H1 (cell line): ENCODE measurements at regions not wholly inside any gene's neighbourhood (a gene's known extent, or its start where the extent isn't known, plus 50 kb on each side); places are given as distances from the start of the nearest gene placed in this dataset.

Experiments used
- CTCF ChIA-PET: fragments of 300-600 bp; sonication (Branson Sonifier 250); formaldehyde crosslinking; loops from one replicate; lab custom pipeline; 2021; ENCODE audit not compliant: partially characterized antibody; lab: Charles Lee
- POLR2A ChIA-PET: fragments of 300-600 bp; sonication (Branson Sonifier 250); formaldehyde crosslinking; loops from one replicate; lab custom pipeline; 2021; ENCODE audit warnings: inconsistent platforms; ENCODE audit not compliant: partially characterized antibody; lab: Charles Lee
- DNase-seq, 2 experiments: peaks; one replicate each; pipeline versions ENCODE4 v3.0.0 to v3.0.0-alpha.2; 2010 to 2022; ENCODE audit warnings: low spot score in 2 of 2, low read depth in 1 of 2, mixed read lengths in 1 of 2
- FAIRE-seq: peaks from 2 replicates; lab custom pipeline; 2011; peaks lifted over from hg19 to GRCh38; lab: Jason Lieb, UNC
- H2AFZ ChIP-seq: 2 replicates; pipeline ENCODE4 v1.8.1; 2012; ENCODE audit warnings: low read length, inconsistent platforms
- H2AK5ac ChIP-seq: 2 replicates; pipeline ENCODE4 v1.6.1; 2013; ENCODE audit warnings: low read depth, low read length
- H2BK120ac ChIP-seq: replicated peaks from 2 replicates; pipeline ENCODE3; 2013; ENCODE audit warnings: low read depth, low read length, inconsistent platforms
- H2BK12ac ChIP-seq: 2 replicates; pipeline ENCODE4 v1.6.1; 2013; ENCODE audit warnings: low read depth, low read length
- H2BK15ac ChIP-seq: 2 replicates; pipeline ENCODE4 v1.6.1; 2013; ENCODE audit warnings: low read length
- H2BK20ac ChIP-seq: 2 replicates; pipeline ENCODE4 v1.6.1; 2013; ENCODE audit warnings: low read length
- H2BK5ac ChIP-seq: 2 replicates; pipeline ENCODE4 v1.6.1; 2013; ENCODE audit warnings: low read depth, low read length
- H3K14ac ChIP-seq: 2 replicates; pipeline ENCODE4 v1.6.1; 2013; ENCODE audit warnings: inconsistent platforms; ENCODE audit not compliant: insufficient read length
- H3K18ac ChIP-seq: 2 replicates; pipeline ENCODE4 v1.6.1; 2013; ENCODE audit warnings: low read length; ENCODE audit errors: extremely low read depth
- H3K23ac ChIP-seq: 2 replicates; pipeline ENCODE4 v1.6.1; 2013; ENCODE audit warnings: inconsistent platforms; ENCODE audit not compliant: insufficient read length
- H3K23me2 ChIP-seq: 2 replicates; pipeline ENCODE4 v1.6.1; 2013; ENCODE audit warnings: low read depth, low read length
- H3K27ac ChIP-seq: 2 replicates; pipeline ENCODE4 v1.6.1; 2011; ENCODE audit warnings: low read depth, low read length, inconsistent platforms
- H3K27me3 ChIP-seq, 4 experiments: replicated peaks in 1 of 4; 1 replicate in 1 of 4; 2 replicates in 3 of 4; pipeline versions ENCODE4 v1.6.1 to v1.8.1; 2011 to 2013; ENCODE audit warnings: low read length in 3 of 4, mild to moderate bottlenecking in 3 of 4, inconsistent platforms in 2 of 4, mixed read lengths in 2 of 4, moderate library complexity in 1 of 4; ENCODE audit not compliant: control insufficient read depth in 3 of 4, insufficient read depth in 3 of 4; ENCODE audit errors: extremely low read depth in 1 of 4
- H3K36me3 ChIP-seq, 4 experiments: 2 replicates each; pipeline versions ENCODE4 v1.6.1 to v1.8.1; 2011 to 2013; ENCODE audit warnings: mild to moderate bottlenecking in 4 of 4, low read length in 3 of 4, moderate library complexity in 2 of 4, control low read depth in 1 of 4, inconsistent platforms in 1 of 4; ENCODE audit not compliant: insufficient read depth in 4 of 4, control insufficient read depth in 2 of 4
- H3K4ac ChIP-seq: replicated peaks from 2 replicates; pipeline ENCODE3; 2013; ENCODE audit warnings: low read length, low read depth, mixed read lengths, inconsistent platforms; ENCODE audit not compliant: insufficient read length
- H3K4me1 ChIP-seq, 4 experiments: replicated peaks in 1 of 4; 1 replicate in 1 of 4; 2 replicates in 3 of 4; pipeline versions ENCODE4 v1.6.1 to v1.8.1; 2011 to 2013; ENCODE audit warnings: low read length in 3 of 4, inconsistent platforms in 2 of 4, mixed read lengths in 1 of 4; ENCODE audit not compliant: insufficient read depth in 4 of 4, control insufficient read depth in 3 of 4
- H3K4me2 ChIP-seq, 2 experiments: 2 replicates each; pipeline versions ENCODE4 v1.6.1 to v1.8.1; 2011 to 2013; ENCODE audit warnings: low read depth in 2 of 2, low read length in 2 of 2, control low read depth in 1 of 2, inconsistent platforms in 1 of 2, mild to moderate bottlenecking in 1 of 2; ENCODE audit not compliant: insufficient read depth in 1 of 2
- H3K4me3 ChIP-seq, 4 experiments: fragments of 200-600, 300-600 bp in 1 of 4; sonication (generic), shearing (Covaris generic), sonication (Bioruptor Twin) in 1 of 4; 2 replicates each; pipeline versions ENCODE4 v1.5.1 to v1.8.1; 2011 to 2016; ENCODE audit warnings: low read length in 4 of 4, low read depth in 3 of 4, control low read depth in 2 of 4, inconsistent platforms in 2 of 4, mild to moderate bottlenecking in 2 of 4, mixed read lengths in 1 of 4, moderate library complexity in 1 of 4; ENCODE audit not compliant: insufficient read depth in 2 of 4; ENCODE audit errors: extremely low read depth in 1 of 4
- H3K56ac ChIP-seq: replicated peaks from 2 replicates; pipeline ENCODE3; 2013; ENCODE audit warnings: low read depth, mild to moderate bottlenecking, mixed read lengths, low read length, inconsistent platforms; ENCODE audit not compliant: insufficient read length
- H3K79me1 ChIP-seq: 2 replicates; pipeline ENCODE4 v1.6.1; 2013; ENCODE audit warnings: low read depth, low read length, control low read depth
- H3K79me2 ChIP-seq, 2 experiments: 2 replicates each; pipeline versions ENCODE4 v1.6.1 to v1.8.1; 2012 to 2013; ENCODE audit warnings: low read length in 2 of 2, mild to moderate bottlenecking in 2 of 2, inconsistent platforms in 1 of 2; ENCODE audit not compliant: insufficient read depth in 2 of 2, control insufficient read depth in 1 of 2
- H3K9ac ChIP-seq, 4 experiments: replicated peaks in 1 of 4; 1 replicate in 1 of 4; 2 replicates in 3 of 4; pipeline versions ENCODE4 v1.6.1 to v1.8.1; 2011 to 2013; ENCODE audit warnings: low read depth in 3 of 4, low read length in 3 of 4, control low read depth in 2 of 4, mild to moderate bottlenecking in 2 of 4, moderate library complexity in 2 of 4, inconsistent platforms in 1 of 4; ENCODE audit errors: extremely low read depth in 1 of 4
- H3K9me3 ChIP-seq, 2 experiments: 2 replicates each; pipeline versions ENCODE4 v1.6.1 to v1.8.1; 2012 to 2013; ENCODE audit warnings: mild to moderate bottlenecking in 2 of 2, moderate library complexity in 2 of 2, control low read depth in 1 of 2, inconsistent platforms in 1 of 2, low read depth in 1 of 2, low read length in 1 of 2, mixed read lengths in 1 of 2; ENCODE audit not compliant: insufficient read depth in 2 of 2
- H4K20me1 ChIP-seq, 2 experiments: replicated peaks in 1 of 2; 2 replicates each; pipeline versions ENCODE3 to v1.8.1; 2011 to 2013; ENCODE audit warnings: inconsistent platforms in 2 of 2, low read length in 2 of 2, mild to moderate bottlenecking in 1 of 2; ENCODE audit not compliant: insufficient read depth in 2 of 2, control insufficient read depth in 1 of 2
- H4K5ac ChIP-seq: 2 replicates; pipeline ENCODE4 v1.6.1; 2013; ENCODE audit warnings: low read length, low read depth, mixed read lengths, inconsistent platforms; ENCODE audit not compliant: insufficient read length
- H4K8ac ChIP-seq: 2 replicates; pipeline ENCODE4 v1.8.0; 2013; ENCODE audit warnings: mild to moderate bottlenecking, moderate library complexity, low read length, inconsistent platforms; ENCODE audit not compliant: insufficient read depth; ENCODE audit errors: extremely low read depth
- H4K91ac ChIP-seq: replicated peaks from 2 replicates; pipeline ENCODE3; 2013; ENCODE audit warnings: low read length, mixed read lengths, inconsistent platforms; ENCODE audit not compliant: insufficient read length
- ASH2L ChIP-seq: fragments of 200-600, 300-600 bp; sonication (generic); IDR thresholded peaks from one replicate; pipeline ENCODE4 v1.7.1; 2017; ENCODE audit warnings: low read length
- JUN ChIP-seq: IDR thresholded peaks from 2 replicates; pipeline ENCODE4 v1.6.1; 2011; ENCODE audit warnings: low read depth, mild to moderate bottlenecking, improper control_type of control experiment, low read length
- POU5F1 ChIP-seq: IDR thresholded peaks from 2 replicates; pipeline ENCODE4 v1.6.1; 2011; ENCODE audit warnings: low read depth, mild to moderate bottlenecking, low read length, moderate library complexity
- RFX5 ChIP-seq: IDR thresholded peaks from 2 replicates; pipeline ENCODE4 v1.6.1; 2011; ENCODE audit warnings: low read depth, low read length, improper control_type of control experiment, borderline replicate concordance
- SRF ChIP-seq: IDR thresholded peaks from 2 replicates; pipeline ENCODE4 v1.6.1; 2011; ENCODE audit warnings: mild to moderate bottlenecking, low read depth, low read length, moderate library complexity
- YY1 ChIP-seq: IDR thresholded peaks from 2 replicates; pipeline ENCODE4 v1.6.1; 2011; ENCODE audit warnings: low read depth, mild to moderate bottlenecking, low read length
- WGBS, 2 experiments: shearing (Covaris generic) in 1 of 2; methylation state at CpG; one replicate each; pipeline versions ENCODE4 v1.1.6 to v1.1.7; 2013 to 2015; ENCODE audit warnings: low lambda C conversion rate in 2 of 2, mixed read lengths in 2 of 2, inconsistent platforms in 1 of 2, low coverage in 1 of 2, missing lambda C conversion rate in 1 of 2; ENCODE audit not compliant: insufficient replicate concordance in 2 of 2, insufficient coverage in 1 of 2, insufficient read length in 1 of 2; ENCODE audit errors: extremely low coverage in 1 of 2, missing lambda C conversion rate in 1 of 2; 5-methylcytosine and 5-hydroxymethylcytosine counted together

DNA sequence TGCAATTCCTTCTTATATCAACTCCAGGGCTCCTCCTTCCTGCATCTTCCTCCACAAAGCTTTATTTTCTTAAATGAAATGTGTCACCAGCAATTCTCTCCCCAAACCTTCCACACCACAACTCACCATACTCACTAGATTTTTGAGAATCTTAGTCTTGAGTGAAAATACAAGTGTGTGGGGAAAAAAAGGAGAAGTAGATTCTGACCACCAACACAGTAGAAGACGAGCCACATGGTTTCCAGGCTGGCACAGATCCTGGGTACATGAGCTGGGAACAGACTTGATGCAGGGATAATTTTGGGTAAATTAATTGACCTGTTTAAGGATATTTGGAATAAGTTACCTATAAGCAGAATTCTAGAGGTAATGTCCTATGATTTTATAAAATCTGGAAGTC, 72.8 kb upstream of the KCNJ15 start:
- Histone ChIP-seq H4K5ac (no peak overlapping the region), H3K4me2 (no peak overlapping the region), H4K8ac (no peak overlapping the region), H3K14ac (no peak overlapping the region), H2BK120ac (no peak overlapping the region), H2AK5ac (no peak overlapping the region), H3K23ac (no peak overlapping the region), H3K36me3 (no peaks in the 10 kb centered on the region), H3K79me2 (no peaks in the 10 kb centered on the region), H3K9ac (no peak overlapping the region), H4K91ac (no peak overlapping the region), H3K27ac (no peak overlapping the region), H3K4me1 (no peaks in the 10 kb centered on the region), H2AFZ (no peak overlapping the region), H3K79me1 (no peaks in the 10 kb centered on the region), H3K9me3 (peaks cover 0 to 2% of the 10 kb centered on the region in 2 experiments; a peak in 2 of 4 replicates), H2BK20ac (no peak overlapping the region), H3K18ac (no peak overlapping the region), H3K56ac (no peak overlapping the region), H2BK5ac (no peak overlapping the region), H3K4ac (no peak overlapping the region), H2BK12ac (no peak overlapping the region), H3K27me3 (no peaks in the 10 kb centered on the region), H2BK15ac (no peak overlapping the region), H3K23me2 (no peaks in the 10 kb centered on the region), H3K4me3 (no peak overlapping the region), H4K20me1 (no peaks in the 10 kb centered on the region)
- CTCF ChIA-PET: no interaction called here
- no peak for DNase-seq
- POLR2A ChIA-PET: no interaction called here
- WGBS, 2 experiments: 93% methylated on average over 1 of the region's 1 CpG; no CpG with 5 or more reads in 1 of the 2 experiments
- FAIRE-seq: no peak
- no peak for TF ChIP-seq JUN
- TF ChIP-seq SRF: no peak
- TF ChIP-seq ASH2L: no peak
- no peak for TF ChIP-seq POU5F1
- no peak for TF ChIP-seq RFX5
- TF ChIP-seq YY1: no peak
